DOHH2 (cell line): ENCODE measurements at regions not wholly inside any gene's neighbourhood (a gene's known extent, or its start where the extent isn't known, plus 50 kb on each side); places are given as distances from the start of the nearest gene placed in this dataset.

Experiments used
- CTCF ChIP-seq: fragments of 200-600 bp; sonication (generic); IDR thresholded peaks from one replicate; pipeline ENCODE4 v1.5.1; 2014; ENCODE audit warnings: antibody characterized with exemption, mild to moderate bottlenecking, low read depth, low read length; ENCODE audit not compliant: poor library complexity, severe bottlenecking
- EZH2phosphoT487 ChIP-seq: fragments of 200-600 bp; sonication (generic); IDR thresholded peaks from 2 replicates; pipeline ENCODE4 v1.6.1; 2017; ENCODE audit warnings: borderline replicate concordance, mild to moderate bottlenecking, antibody characterized with exemption, low read length, moderate library complexity, mixed read lengths

GRCh38 chrX:22889819-22890218 lies 109.9 kb upstream of the DDX53 start:
- no peak for TF ChIP-seq CTCF
- TF ChIP-seq EZH2phosphoT487, result no peak
